Ovary (tissue), 7 donors: ENCODE measurements at regions not wholly inside any gene's neighbourhood (a gene's known extent, or its start where the extent isn't known, plus 50 kb on each side); places are given as distances from the start of the nearest gene placed in this dataset.

Source experiments
- DNase-seq, 5 donors: peaks; one replicate each; pipeline ENCODE4 v3.0.0-alpha.2; 2019 to 2020
- H3K27ac ChIP-seq, 2 donors: fragments of 200-600 bp; one replicate each; pipeline versions ENCODE4 v1.5.1 to v1.8.0; 2019 to 2022
- H3K27me3 ChIP-seq: fragments of 200-600 bp; one replicate; pipeline ENCODE4 v1.8.0; 2022
- H3K36me3 ChIP-seq: fragments of 200-600 bp; sonication (generic); one replicate; pipeline ENCODE4 v1.5.1; 2019
- H3K4me1 ChIP-seq: one replicate; pipeline ENCODE4 v1.8.1; 2013; ENCODE audit warnings: mild to moderate bottlenecking, moderate library complexity; ENCODE audit not compliant: insufficient read depth
- H3K4me3 ChIP-seq: fragments of 200-600 bp; sonication (generic); one replicate; pipeline ENCODE4 v1.5.1; 2017
- H3K9me3 ChIP-seq, 2 donors: fragments of 200-600 bp in 1 of 2; sonication (generic) in 1 of 2; one replicate each; pipeline versions ENCODE4 v1.5.1 to v1.8.1; 2013 to 2019; ENCODE audit warnings: mild to moderate bottlenecking in 1 of 2, moderate library complexity in 1 of 2
- CTCF ChIP-seq, 3 donors: fragments of 450-650 bp in 2 of 3; fragments of 200-600 bp in 1 of 3; IDR thresholded peaks; one replicate each; pipeline versions ENCODE4 v1.5.1 to v1.8.0; 2016 to 2022; ENCODE audit warnings: antibody characterized with exemption in 3 of 3, mild to moderate bottlenecking in 1 of 3
- EP300 ChIP-seq: sonication (generic); formaldehyde crosslinking; IDR thresholded peaks from one replicate; pipeline ENCODE4 v1.6.1; 2017; ENCODE audit warnings: antibody characterized with exemption
- POLR2A ChIP-seq: fragments of 450-650 bp; IDR thresholded peaks from one replicate; pipeline ENCODE4 v1.6.1; 2017; ENCODE audit warnings: antibody characterized with exemption, mild to moderate bottlenecking, moderate library complexity
- WGBS, 3 donors: extraction: QIAGEN DNeasy Blood & Tissue Kit in 1 of 3; methylation state at CpG; one replicate each; pipeline versions ENCODE4 v1.1.5 to v1.1.7; 2013 to 2017; 5-methylcytosine and 5-hydroxymethylcytosine counted together
- intact Hi-C, 4 donors: fragments of 100-400 bp; cut with DNase I; formaldehyde crosslinking; loops; one replicate each; pipeline versions ENCODE4 v1.11.0 to v1.15.1; 2022 to 2023
- donor health status: DM: no; HTN: no; CAD: no; lungs with moderate emphysema.
- donor health status: DM: no; HTN: no; CAD: no.
- donor health status: Bipolar disorder and iron deficiency.
- donor health status: DM: no; HTN: no; CAD: no.
- donor health status: DM: yes; HTN: yes; CAD: no.

- Histone ChIP-seq H3K36me3 (no peaks in the 10 kb centered on the region), H3K9me3 (peaks cover 0 to 13% of the 10 kb centered on the region in 2 donors), H3K27ac (no peak overlapping the region), H3K27me3 (no peaks in the 10 kb centered on the region), H3K4me1 (no peaks in the 10 kb centered on the region), H3K4me3 (no peak overlapping the region)
- DNase-seq, result no peak
- WGBS, 3 donors, result 71 to 94% (median 83%) methylated on average over 1 of the region's 1 CpG
- intact Hi-C loops, result no loop called here
- TF ChIP-seq POLR2A (no peak), EP300 (no peak), CTCF (IDR thresholded peaks at IDR 0.05) (no peak)
These were observed 224.7 kb upstream of the NLRP1 start for GRCh38 chr17:5809056-5809455.

GRCh38 chr17:5809580-5810188 lies 225.4 kb upstream of the NLRP1 start:
- intact Hi-C loops, result no loop called here
- H3K4me3 ChIP-seq, result no peak overlapping the region
- WGBS, 3 donors, result 72 to 85% (median 84%) methylated on average over 3 of the region's 3 CpGs
- no peak overlapping the region for H3K27ac ChIP-seq
- H3K4me1 ChIP-seq, result no peaks in the 10 kb centered on the region
- no peaks in the 10 kb centered on the region for H3K27me3 ChIP-seq
- TF ChIP-seq POLR2A (no peak), CTCF (IDR thresholded peaks at IDR 0.05) (no peak), EP300 (no peak)
- H3K36me3 ChIP-seq, result no peaks in the 10 kb centered on the region
- peaks cover 0 to 13% of the 10 kb centered on the region in 2 donors for H3K9me3 ChIP-seq
- DNase-seq, result no peak

- intact Hi-C loops, result no loop called here
- no peak overlapping the region for H3K27ac ChIP-seq
- 82 to 85% (median 84%) methylated on average over 5 of the region's 5 CpGs for WGBS, 3 donors
- no peaks in the 10 kb centered on the region for H3K4me1 ChIP-seq
- H3K4me3 ChIP-seq, result no peak overlapping the region
- DNase-seq, result no peak
- H3K9me3 ChIP-seq, result peaks cover 0 to 13% of the 10 kb centered on the region in 2 donors
- TF ChIP-seq CTCF (IDR thresholded peaks at IDR 0.05) (no peak), EP300 (no peak), POLR2A (no peak)
- H3K36me3 ChIP-seq, result no peaks in the 10 kb centered on the region
- H3K27me3 ChIP-seq, result no peaks in the 10 kb centered on the region
These were observed 228.3 kb upstream of the NLRP1 start for GRCh38 chr17:5812590-5812989.

- H3K27me3 ChIP-seq, result no peaks in the 10 kb centered on the region
- WGBS, 3 donors, result 91 to 97% (median 95%) methylated on average over 2 of the region's 2 CpGs
- no peaks in the 10 kb centered on the region for H3K4me1 ChIP-seq
- peaks cover 0 to 13% of the 10 kb centered on the region in 2 donors for H3K9me3 ChIP-seq
- DNase-seq, result no peak
- no peaks in the 10 kb centered on the region for H3K36me3 ChIP-seq
- H3K27ac ChIP-seq, result no peak overlapping the region
- intact Hi-C loops, result no loop called here
- no peak overlapping the region for H3K4me3 ChIP-seq
- TF ChIP-seq EP300 (no peak), CTCF (IDR thresholded peaks at IDR 0.05) (no peak), POLR2A (no peak)
These were observed 229.0 kb upstream of the NLRP1 start for GRCh38 chr17:5813357-5813756.
